Stimulated activated CD4-positive, alpha-beta T cell treated with anti-CD3 and anti-CD28 coated beads, Interleukin-2, amount 100 ng/mL, for 24 hours (primary cell): ENCODE measurements at regions not wholly inside any gene's neighbourhood (a gene's known extent, or its start where the extent isn't known, plus 50 kb on each side); places are given as distances from the start of the nearest gene placed in this dataset.
"Not testable (repeated sequence)": the region's sequence is repeated elsewhere in the genome, so short reads cannot be mapped to it uniquely, and the experiment has no call there.

ENCODE experiments used
- DNase-seq, 2 donors: peaks; one replicate each; pipeline ENCODE4 v3.0.0-alpha.2; 2020

GRCh38 chr14:95597784-95598211 is 62.9 kb downstream of the GLRX5 start:
- DNase-seq, result peak in 1 of 2 donors; percentile 3

GRCh38 chr14:95601650-95602049 is 66.8 kb downstream of the GLRX5 start:
- no peak for DNase-seq

GRCh38 chr14:95603415-95603814 is 68.6 kb downstream of the GLRX5 start:
- no peak for DNase-seq

DNA sequence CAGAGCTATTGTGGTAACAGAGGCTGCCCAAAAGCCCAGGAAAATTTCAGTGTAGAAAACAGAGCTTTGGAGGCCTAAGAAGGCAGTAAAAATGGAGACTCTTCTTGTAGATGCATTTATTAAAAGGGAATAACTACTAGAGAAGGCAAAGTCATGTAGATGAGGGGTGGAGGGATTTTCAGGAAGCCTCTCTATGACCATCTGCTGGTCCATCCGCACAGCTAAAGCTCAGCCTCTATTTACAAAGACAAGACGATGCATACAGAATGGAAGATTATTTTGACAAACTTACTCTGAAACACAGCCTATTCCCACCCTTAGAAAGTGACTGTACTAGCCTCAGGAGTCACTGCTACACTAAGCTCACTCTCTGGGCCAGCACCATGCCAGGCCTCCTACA is 71.4 kb downstream of the GLRX5 start:
- no peak for DNase-seq

GRCh38 chr14:95608637-95609235 is 73.9 kb downstream of the GLRX5 start:
- DNase-seq, result no peak

DNA sequence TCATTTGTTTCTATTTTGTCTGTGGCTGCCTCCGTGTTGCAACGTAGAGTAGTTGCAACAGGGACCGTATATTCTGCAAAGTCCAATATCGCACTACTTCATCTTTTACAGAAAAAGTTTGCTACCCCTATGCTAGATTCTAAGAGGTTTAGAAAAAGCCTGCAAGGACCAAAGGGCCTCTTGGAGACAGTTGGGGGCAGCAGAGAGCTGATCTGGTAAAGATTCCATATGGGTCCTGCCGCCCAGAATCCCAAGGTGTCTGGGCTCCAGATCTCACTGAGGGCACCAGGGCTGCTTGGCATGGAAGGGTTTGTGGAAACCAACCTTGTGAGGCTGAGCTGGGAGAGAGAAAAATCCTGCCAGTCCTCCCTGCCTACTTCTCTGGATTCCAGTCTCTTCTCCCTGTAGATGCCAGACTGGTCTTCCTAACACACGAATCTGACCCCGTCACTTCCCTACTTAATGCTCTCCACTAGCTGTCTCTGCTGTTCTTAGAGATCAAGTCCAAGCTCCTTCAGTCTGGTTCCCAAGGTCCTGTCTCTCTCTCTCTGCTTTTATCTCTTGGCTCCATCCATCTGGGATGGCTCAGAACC is 74.6 kb downstream of the GLRX5 start:
- peak in 1 of 2 donors; percentile 29 for DNase-seq

- DNase-seq, result no peak
Measured at GRCh38 chr14:95611293-95611880, 74.8 kb upstream of the TCL1B start.

DNA sequence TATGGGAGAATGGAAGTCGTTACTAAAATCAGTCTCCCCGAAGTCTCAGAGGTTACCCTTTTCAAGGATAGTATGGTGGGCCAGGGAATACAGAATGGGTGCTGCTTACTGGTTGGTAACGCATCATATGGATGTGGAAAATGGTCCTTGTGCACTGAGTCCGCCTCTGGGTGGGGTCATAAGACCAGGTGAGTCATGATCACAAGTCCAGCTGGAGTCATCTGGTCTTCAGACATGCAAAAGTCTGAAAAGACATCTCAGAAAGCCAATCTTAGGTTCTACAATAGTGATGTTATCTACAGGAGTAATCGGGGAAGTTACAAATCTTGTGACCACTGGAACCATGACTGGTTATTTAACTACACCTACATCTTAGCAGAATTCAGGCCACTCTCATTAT is 71.9 kb upstream of the TCL1B start:
- no peak for DNase-seq

DNA sequence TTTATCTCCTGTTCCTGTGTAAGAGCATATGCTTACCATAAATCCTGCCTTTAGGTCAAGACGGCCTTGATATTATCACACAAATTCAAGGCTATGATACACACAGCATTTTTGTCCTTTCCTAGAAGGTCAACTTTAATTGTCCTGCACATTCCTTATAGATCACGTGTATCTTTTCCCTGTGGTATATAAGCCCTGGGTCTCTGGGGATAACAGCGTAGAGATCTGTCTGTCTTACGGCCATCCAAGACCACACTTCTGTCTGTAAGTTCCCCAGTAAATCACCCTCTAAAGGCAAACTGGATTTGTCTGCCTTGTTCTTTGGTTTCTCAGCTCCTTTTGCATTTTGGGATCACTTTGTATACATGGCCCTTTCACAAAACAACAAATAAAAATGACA is 69.5 kb upstream of the TCL1B start:
- no peak for DNase-seq

GRCh38 chr14:95619785-95620417 is 66.3 kb upstream of the TCL1B start:
- DNase-seq, result no peak

DNA sequence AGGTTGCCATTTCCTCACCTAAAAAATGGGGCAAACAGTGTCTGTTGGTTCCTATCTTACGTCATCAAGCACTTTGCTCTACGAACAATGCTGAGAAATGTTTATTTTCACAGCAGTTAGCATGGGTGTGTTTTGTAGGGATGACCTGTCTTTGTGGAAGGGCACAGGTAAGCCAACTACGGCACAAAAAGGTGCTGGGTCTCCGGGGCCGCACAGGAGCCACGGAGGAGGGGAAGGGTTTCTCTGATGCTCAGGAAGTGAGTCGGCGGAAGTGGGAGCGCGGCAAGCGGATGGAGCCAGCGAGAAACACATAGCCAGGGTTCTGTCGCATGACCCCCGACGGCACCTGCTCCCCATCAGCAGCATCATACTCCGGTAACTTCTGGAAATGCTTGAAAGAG is 65.6 kb upstream of the TCL1B start:
- DNase-seq, result peak in 1 of 2 donors; percentile 2

- no peak for DNase-seq
Measured at GRCh38 chr14:95623195-95623594, 63.0 kb upstream of the TCL1B start.

DNA sequence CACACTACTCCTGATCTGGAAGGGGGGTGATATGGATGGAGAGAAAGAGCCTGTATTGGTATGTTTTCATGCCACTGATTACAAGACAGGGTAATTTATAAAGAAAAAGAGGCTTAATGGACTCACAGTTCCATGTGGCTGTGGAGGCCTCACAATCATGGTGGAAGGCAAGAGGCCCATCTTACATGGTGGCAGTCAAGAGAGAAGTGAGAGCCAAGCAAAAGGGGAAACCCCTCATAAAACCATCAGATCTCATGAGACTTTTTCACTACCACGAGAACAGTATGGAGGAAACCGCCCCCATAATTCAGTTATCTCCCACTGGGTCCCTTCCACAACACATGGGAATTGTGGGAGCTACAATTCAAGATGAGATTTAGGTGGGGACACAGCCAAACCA is 60.5 kb upstream of the TCL1B start:
- not testable (repeated sequence) for DNase-seq

DNA sequence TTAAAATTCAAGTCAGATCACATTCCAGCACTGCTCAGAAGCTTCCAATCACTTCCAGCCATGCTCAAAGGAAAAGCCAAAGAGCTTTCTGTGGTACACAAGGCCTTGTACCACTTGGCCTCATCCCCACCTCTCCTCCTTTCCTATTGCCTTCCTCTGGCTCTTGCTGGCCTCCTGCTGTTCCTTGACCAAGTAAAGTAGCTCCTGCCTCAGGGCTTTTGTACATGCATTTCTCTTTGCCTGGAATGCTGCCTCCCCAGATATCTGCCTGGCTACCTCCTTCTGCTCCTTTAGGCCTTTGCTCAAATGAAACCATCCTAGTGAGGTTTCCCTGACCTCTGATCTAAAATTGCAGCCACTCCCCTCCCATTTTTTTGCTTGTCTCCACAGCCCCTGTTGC is 51.2 kb upstream of the TCL1B start:
- DNase-seq, result no peak
